Thyroid gland (tissue), 4 donors: ENCODE measurements at regions not wholly inside any gene's neighbourhood (a gene's known extent, or its start where the extent isn't known, plus 50 kb on each side); places are given as distances from the start of the nearest gene placed in this dataset.

ENCODE experiments used
- DNase-seq, 2 donors: peaks; one replicate each; pipeline ENCODE4 v3.0.0-alpha.2; 2019
- H3K27ac ChIP-seq, 3 donors: fragments of 200-600 bp; sonication (generic); 1 replicate in 2 of 3; 2 replicates in 1 of 3; pipeline ENCODE4 v1.5.1; 2016 to 2019; ENCODE audit warnings: mild to moderate bottlenecking in 1 of 3, moderate library complexity in 1 of 3
- H3K27me3 ChIP-seq: fragments of 200-600 bp; sonication (generic); one replicate; pipeline ENCODE4 v1.5.1; 2019
- H3K36me3 ChIP-seq, 2 donors: fragments of 200-600 bp; sonication (generic); one replicate each; pipeline ENCODE4 v1.5.1; 2016 to 2019
- H3K4me1 ChIP-seq, 2 donors: fragments of 200-600 bp; sonication (generic); one replicate each; pipeline ENCODE4 v1.5.1; 2017 to 2019
- H3K4me3 ChIP-seq, 3 donors: fragments of 200-600 bp; sonication (generic); replicated peaks in 1 of 3; 1 replicate in 2 of 3; 2 replicates in 1 of 3; pipeline ENCODE4 v1.5.1; 2016; ENCODE audit warnings: mild to moderate bottlenecking in 1 of 3
- H3K9me3 ChIP-seq: fragments of 200-600 bp; sonication (generic); one replicate; pipeline ENCODE4 v1.5.1; 2017
- CTCF ChIP-seq, 6 experiments: fragments of 200-600 bp in 3 of 6; fragments of 450-650 bp in 3 of 6; sonication (generic) in 3 of 6; IDR thresholded peaks; one replicate each; pipeline ENCODE4 v1.5.1; 2016 to 2019; ENCODE audit warnings: antibody characterized with exemption in 6 of 6, mild to moderate bottlenecking in 2 of 6, inconsistent platforms in 1 of 6, moderate library complexity in 1 of 6
- POLR2A ChIP-seq, 2 donors: fragments of 450-650 bp; IDR thresholded peaks; one replicate each; pipeline ENCODE4 v1.6.1; 2017; ENCODE audit warnings: antibody characterized with exemption in 2 of 2, mild to moderate bottlenecking in 2 of 2, moderate library complexity in 1 of 2
- WGBS, 2 donors: methylation state at CpG; one replicate each; pipeline ENCODE4 v1.1.5; 2017; 5-methylcytosine and 5-hydroxymethylcytosine counted together
- intact Hi-C: fragments of 100-400 bp; cut with DNase I; formaldehyde crosslinking; loops from one replicate; pipeline ENCODE4 v1.15.1; 2023

GRCh38 chr18:44474591-44474990 lies 206.1 kb upstream of the SETBP1 start:
- intact Hi-C loops = no loop called here
- no peaks in the 10 kb centered on the region for H3K4me1 ChIP-seq
- no peaks in the 10 kb centered on the region for H3K36me3 ChIP-seq
- H3K9me3 ChIP-seq = no peaks in the 10 kb centered on the region
- H3K4me3 ChIP-seq = no peak overlapping the region
- no peak for TF ChIP-seq CTCF (IDR thresholded peaks at IDR 0.05)
- no peak for TF ChIP-seq POLR2A (IDR thresholded peaks at IDR 0.05)
- DNase-seq = no peak
- H3K27ac ChIP-seq = no peak overlapping the region
- H3K27me3 ChIP-seq = no peaks in the 10 kb centered on the region

GRCh38 chr18:44482761-44483160 lies 197.9 kb upstream of the SETBP1 start:
- H3K4me1 ChIP-seq = no peaks in the 10 kb centered on the region
- no peaks in the 10 kb centered on the region for H3K27me3 ChIP-seq
- 54 to 77% methylated on average over 4 of the region's 4 CpGs for WGBS, 2 donors
- H3K4me3 ChIP-seq = no peak overlapping the region
- H3K36me3 ChIP-seq = no peaks in the 10 kb centered on the region
- intact Hi-C loops = no loop called here
- TF ChIP-seq CTCF (IDR thresholded peaks at IDR 0.05) = no peak
- TF ChIP-seq POLR2A (IDR thresholded peaks at IDR 0.05) = no peak
- no peaks in the 10 kb centered on the region for H3K9me3 ChIP-seq
- H3K27ac ChIP-seq = no peak overlapping the region
- no peak for DNase-seq

GRCh38 chr18:44495151-44495550 lies 185.5 kb upstream of the SETBP1 start:
- H3K9me3 ChIP-seq = no peaks in the 10 kb centered on the region
- intact Hi-C loops = no loop called here
- 92 to 95% methylated on average over 5 of the region's 5 CpGs for WGBS, 2 donors
- no peak overlapping the region for H3K4me3 ChIP-seq
- TF ChIP-seq CTCF (IDR thresholded peaks at IDR 0.05) (no peak), POLR2A (IDR thresholded peaks at IDR 0.05) (no peak)
- H3K27ac ChIP-seq = no peak overlapping the region
- H3K27me3 ChIP-seq = no peaks in the 10 kb centered on the region
- no peak for DNase-seq
- H3K36me3 ChIP-seq = no peaks in the 10 kb centered on the region
- no peaks in the 10 kb centered on the region for H3K4me1 ChIP-seq

GRCh38 chr18:44497311-44497710 lies 183.4 kb upstream of the SETBP1 start:
- H3K27me3 ChIP-seq = no peaks in the 10 kb centered on the region
- DNase-seq = no peak
- 84% methylated on average over 3 of the region's 3 CpGs for whole genome bisulfite sequencing, 2 donors
- no peak overlapping the region for H3K4me3 ChIP-seq
- H3K9me3 ChIP-seq = no peaks in the 10 kb centered on the region
- TF ChIP-seq CTCF (IDR thresholded peaks at IDR 0.05) = no peak
- no peaks in the 10 kb centered on the region for H3K4me1 ChIP-seq
- intact Hi-C loops = no loop called here
- no peak overlapping the region for H3K27ac ChIP-seq
- no peaks in the 10 kb centered on the region for H3K36me3 ChIP-seq

GRCh38 chr18:44497757-44498490 lies 182.8 kb upstream of the SETBP1 start:
- TF ChIP-seq POLR2A (IDR thresholded peaks at IDR 0.05) (no peak), CTCF (IDR thresholded peaks at IDR 0.05) (no peak)
- H3K27ac ChIP-seq = no peak overlapping the region
- no peaks in the 10 kb centered on the region for H3K27me3 ChIP-seq
- H3K4me1 ChIP-seq = no peaks in the 10 kb centered on the region
- DNase-seq = no peak
- intact Hi-C loops = no loop called here
- no peaks in the 10 kb centered on the region for H3K9me3 ChIP-seq
- H3K36me3 ChIP-seq = no peaks in the 10 kb centered on the region
- no peak overlapping the region for H3K4me3 ChIP-seq
- 89 to 96% methylated on average over 3 of the region's 3 CpGs for WGBS, 2 donors
